ENCODE measurements at regions not wholly inside any gene's neighbourhood (a gene's known extent, or its start where the extent isn't known, plus 50 kb on each side); places are given as distances from the start of the nearest gene placed in this dataset.

GRCh38 chr5:107274571-107274970, 396.2 kb downstream of the EFNA5 start:
- no peak for TF ChIP-seq CTCF (IDR thresholded peaks at IDR 0.05; ENCODE audit: low read depth, low read length)
- no peaks in the 10 kb centered on the region for H3K27me3 ChIP-seq (ENCODE audit: control insufficient read depth, insufficient read depth, low read length)
- no peaks in the 10 kb centered on the region for H3K9me3 ChIP-seq (ENCODE audit: control insufficient read depth, insufficient read depth, low read length)
- ChIA-PET CTCF (interaction anchor here (0.7 to 1.6 kb wide), 2 partner anchors 27 to 298 kb away, joined by 3 read pairs; no protein-coding TSS in a partner anchor), POLR2A (no interaction called here)
- no peak overlapping the region for H3K27ac ChIP-seq (ENCODE audit: low read depth, low read length)
- no peak for DNase-seq (ENCODE audit: low read depth, low spot score)
- no peak overlapping the region for H3K4me3 ChIP-seq (ENCODE audit: low read depth, low read length)

- ChIA-PET POLR2A (no interaction called here), CTCF (interaction anchor here (1.5 kb wide), 1 partner anchor 25 kb away, joined by 3 read pairs; no protein-coding TSS in a partner anchor)
- TF ChIP-seq CTCF (IDR thresholded peaks at IDR 0.05; ENCODE audit: low read depth, low read length), result no peak
Measured at GRCh38 chr5:107272954-107273353, 397.8 kb downstream of the EFNA5 start.

GRCh38 chr5:107272509-107272908, 398.2 kb downstream of the EFNA5 start:
- no peak for TF ChIP-seq CTCF (IDR thresholded peaks at IDR 0.05; ENCODE audit: low read depth, low read length)
- no peak overlapping the region for H3K27ac ChIP-seq (ENCODE audit: low read depth, low read length)
- ChIA-PET POLR2A (no interaction called here), CTCF (interaction anchor here (1.5 kb wide), 1 partner anchor 24 kb away, joined by 3 read pairs; no protein-coding TSS in a partner anchor)
- no peaks in the 10 kb centered on the region for H3K27me3 ChIP-seq (ENCODE audit: control insufficient read depth, insufficient read depth, low read length)
- H3K9me3 ChIP-seq (ENCODE audit: control insufficient read depth, insufficient read depth, low read length), result no peaks in the 10 kb centered on the region
- no peak for DNase-seq (ENCODE audit: low read depth, low spot score)
- no peak overlapping the region for H3K4me3 ChIP-seq (ENCODE audit: low read depth, low read length)

More at GRCh38 chr5:107272954-107273353, 397.8 kb downstream of the EFNA5 start:
- H3K9me3 ChIP-seq (ENCODE audit: control insufficient read depth, insufficient read depth, low read length), result no peaks in the 10 kb centered on the region
- no peak overlapping the region for H3K4me3 ChIP-seq (ENCODE audit: low read depth, low read length)
- DNase-seq (ENCODE audit: low read depth, low spot score), result no peak
- H3K27ac ChIP-seq (ENCODE audit: low read depth, low read length), result no peak overlapping the region
- H3K27me3 ChIP-seq (ENCODE audit: control insufficient read depth, insufficient read depth, low read length), result no peaks in the 10 kb centered on the region

- H3K27ac ChIP-seq (ENCODE audit: low read depth, low read length), result no peak overlapping the region
- H3K9me3 ChIP-seq (ENCODE audit: control insufficient read depth, insufficient read depth, low read length), result no peaks in the 10 kb centered on the region
- ChIA-PET CTCF (interaction anchor here (1.5 kb wide), 1 partner anchor 24 kb away, joined by 3 read pairs; no protein-coding TSS in a partner anchor), POLR2A (no interaction called here)
- no peaks in the 10 kb centered on the region for H3K27me3 ChIP-seq (ENCODE audit: control insufficient read depth, insufficient read depth, low read length)
- no peak overlapping the region for H3K4me3 ChIP-seq (ENCODE audit: low read depth, low read length)
- no peak for TF ChIP-seq CTCF (IDR thresholded peaks at IDR 0.05; ENCODE audit: low read depth, low read length)
- no peak for DNase-seq (ENCODE audit: low read depth, low spot score)
Measured at GRCh38 chr5:107271682-107272350, 398.9 kb downstream of the EFNA5 start.

- Histone ChIP-seq H3K27ac (ENCODE audit: low read depth, low read length) (no peak overlapping the region), H3K9me3 (ENCODE audit: control insufficient read depth, insufficient read depth, low read length) (no peaks in the 10 kb centered on the region), H3K4me3 (ENCODE audit: low read depth, low read length) (no peak overlapping the region), H3K27me3 (ENCODE audit: control insufficient read depth, insufficient read depth, low read length) (no peaks in the 10 kb centered on the region)
- no peak for TF ChIP-seq CTCF (IDR thresholded peaks at IDR 0.05; ENCODE audit: low read depth, low read length)
- DNase-seq (ENCODE audit: low read depth, low spot score), result no peak
- ChIA-PET CTCF (interaction anchor here (0.9 to 2.6 kb wide), 2 partner anchors 23 to 302 kb away, joined by 4 to 11 read pairs; no protein-coding TSS in a partner anchor), POLR2A (no interaction called here)
Measured at GRCh38 chr5:107270561-107270960, 400.2 kb downstream of the EFNA5 start.
